Non-pigmented ciliary epithelial cell (primary cell): ENCODE measurements at regions not wholly inside any gene's neighbourhood (a gene's known extent, or its start where the extent isn't known, plus 50 kb on each side); places are given as distances from the start of the nearest gene placed in this dataset.
A peak's percentile ranks its signal among the peaks of the same experiment; 100 is the strongest.
"Not testable (repeated sequence)": the region's sequence is repeated elsewhere in the genome, so short reads cannot be mapped to it uniquely, and the experiment has no call there.

Experiments used
- DNase-seq: peaks from one replicate; pipeline ENCODE4 v3.0.0-alpha.2; 2010; ENCODE audit warnings: low read depth

DNA sequence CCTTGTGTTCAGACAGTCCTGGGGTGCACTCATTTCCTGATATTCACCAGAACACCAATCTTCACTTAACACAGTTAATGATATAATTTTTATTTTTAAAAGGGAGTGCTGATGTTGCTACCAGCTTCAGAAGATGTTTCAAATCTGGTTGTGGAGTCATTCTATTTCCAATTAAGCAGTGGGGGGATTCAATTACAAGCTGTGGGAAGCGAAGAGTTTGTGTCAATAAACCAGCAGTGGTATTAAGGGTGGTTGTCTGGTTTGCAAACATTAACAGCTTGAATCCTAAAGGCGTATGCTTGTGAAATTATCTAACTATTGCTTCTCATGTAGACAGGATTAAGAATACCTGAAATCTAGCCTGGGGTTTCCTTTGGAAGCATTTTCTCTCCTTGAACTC, 1637.5 kb upstream of the GOT2 start:
- no peak for DNase-seq

- DNase-seq = no peak
These were observed 1633.6 kb upstream of the GOT2 start for GRCh38 chr16:60367739-60368138.

- no peak for DNase-seq
These were observed 1629.5 kb upstream of the GOT2 start for GRCh38 chr16:60363566-60363965.

DNA sequence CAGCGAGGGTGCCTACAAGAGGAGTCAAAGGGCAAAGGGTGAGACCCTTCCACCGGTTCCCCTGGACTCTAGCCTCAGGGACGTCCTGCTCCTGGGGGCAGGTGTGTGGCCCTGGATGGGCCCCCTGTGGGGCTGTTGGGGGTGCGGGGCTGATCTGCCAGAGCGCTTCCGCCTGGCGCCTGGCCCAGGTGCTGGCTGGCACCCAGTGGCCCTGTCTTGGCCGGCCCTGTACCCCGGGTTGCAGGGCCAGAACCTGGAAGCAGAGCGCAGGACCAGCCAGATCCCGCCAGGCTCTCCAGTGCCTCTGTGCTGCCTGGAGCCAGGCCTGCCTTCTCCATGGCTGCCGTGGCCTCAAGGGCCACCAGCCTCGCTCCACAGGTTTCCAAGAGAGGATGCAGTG, 1625.8 kb upstream of the GOT2 start:
- DNase-seq = not testable (repeated sequence)

- not testable (repeated sequence) for DNase-seq
These were observed 1625.3 kb upstream of the GOT2 start for GRCh38 chr16:60359412-60359811.

- not testable (repeated sequence) for DNase-seq
These were observed 1623.9 kb upstream of the GOT2 start for GRCh38 chr16:60357876-60358522.

DNA sequence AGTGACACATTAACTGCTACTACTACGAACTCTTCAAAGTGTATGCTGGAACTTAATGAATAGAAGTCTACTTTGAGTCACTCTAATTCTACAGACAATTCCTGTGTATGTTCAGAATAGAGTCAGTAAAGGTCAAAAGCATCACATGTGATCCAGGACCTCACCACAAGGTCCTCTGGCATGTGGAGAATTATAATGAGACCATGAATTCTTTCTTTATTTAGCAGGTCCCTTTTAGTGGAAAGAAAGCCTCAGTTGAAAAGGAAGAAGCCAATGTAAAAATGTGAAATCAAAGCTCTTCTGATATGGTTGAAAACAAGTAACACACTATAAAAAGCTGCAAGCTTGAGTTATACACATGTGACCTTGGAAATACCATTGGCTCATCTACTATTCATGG, 1612.1 kb upstream of the GOT2 start:
- no peak for DNase-seq

DNA sequence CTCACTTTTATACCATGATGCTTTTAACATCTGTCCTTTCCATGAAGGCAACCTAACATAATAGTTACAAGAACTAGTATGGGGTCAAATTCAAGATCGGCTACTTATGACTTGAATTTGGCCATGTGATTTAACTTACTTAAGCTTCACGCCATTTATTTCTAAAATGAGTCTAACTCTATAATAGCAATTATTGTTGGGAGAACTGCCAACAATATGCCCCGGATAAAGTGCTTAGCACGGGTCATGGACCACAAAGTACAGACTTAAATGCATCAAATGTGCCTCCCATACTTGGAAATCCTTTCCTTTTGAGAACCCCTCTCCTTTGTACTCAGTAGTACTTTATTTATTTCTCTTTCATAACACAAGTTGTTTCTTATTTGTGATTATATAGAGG, 1603.6 kb upstream of the GOT2 start:
- no peak for DNase-seq

DNA sequence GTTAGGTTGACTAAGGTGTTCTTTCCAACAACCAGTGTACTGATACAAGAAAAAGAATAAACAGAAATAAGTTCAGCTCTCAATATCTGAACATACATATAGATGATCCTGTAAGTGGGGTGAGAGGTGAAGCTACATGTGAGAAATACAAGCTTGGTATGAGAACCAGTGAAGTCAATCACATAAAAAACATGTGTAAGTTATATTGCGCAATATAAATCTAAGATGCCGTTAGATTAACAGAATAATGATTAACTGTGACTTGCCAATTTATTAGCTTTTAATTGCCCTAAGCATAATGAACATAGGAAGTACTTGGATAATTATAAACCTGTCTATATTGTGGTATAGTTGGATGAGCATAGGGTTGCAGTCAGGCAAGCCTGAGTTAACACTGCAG, 1597.1 kb upstream of the GOT2 start:
- DNase-seq = no peak

DNA sequence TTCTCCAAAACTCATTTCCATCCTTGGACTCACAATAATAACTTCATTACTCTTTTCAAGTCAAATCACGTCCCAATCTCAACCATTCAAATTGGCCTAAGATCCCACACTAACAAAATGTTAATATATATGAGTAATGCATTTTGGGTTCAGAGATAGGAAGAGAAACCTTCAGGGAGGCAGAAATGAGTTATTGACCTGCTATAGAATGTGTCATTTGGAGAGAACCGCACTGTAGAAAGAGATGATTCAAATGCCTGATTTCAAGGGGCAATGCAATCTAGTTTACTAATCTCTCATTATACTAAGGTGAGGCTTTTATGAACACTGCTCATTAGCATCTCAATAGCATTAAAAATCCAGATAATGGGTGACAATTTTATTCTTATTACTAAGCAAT, 1595.0 kb upstream of the GOT2 start:
- peak; percentile 5 for DNase-seq

DNA sequence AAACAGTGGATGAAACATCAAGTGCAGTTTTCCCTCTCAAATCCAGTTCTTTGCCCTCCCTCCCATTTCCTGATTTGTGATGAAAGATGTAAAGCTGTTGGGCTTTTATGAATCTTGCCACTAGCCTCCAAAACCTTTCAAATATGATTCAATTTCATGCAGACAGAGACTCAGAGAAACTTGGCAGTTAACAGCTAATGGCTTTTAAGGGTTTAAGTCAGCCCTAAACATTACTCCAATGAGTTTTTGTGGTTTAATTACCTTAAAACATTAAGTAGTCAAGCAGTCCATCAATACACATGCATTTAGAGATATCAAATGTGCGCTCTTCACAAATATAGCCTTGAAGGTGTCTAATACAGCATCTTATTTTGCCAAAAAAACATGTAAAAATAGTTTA, 1594.0 kb upstream of the GOT2 start:
- DNase-seq = no peak

DNA sequence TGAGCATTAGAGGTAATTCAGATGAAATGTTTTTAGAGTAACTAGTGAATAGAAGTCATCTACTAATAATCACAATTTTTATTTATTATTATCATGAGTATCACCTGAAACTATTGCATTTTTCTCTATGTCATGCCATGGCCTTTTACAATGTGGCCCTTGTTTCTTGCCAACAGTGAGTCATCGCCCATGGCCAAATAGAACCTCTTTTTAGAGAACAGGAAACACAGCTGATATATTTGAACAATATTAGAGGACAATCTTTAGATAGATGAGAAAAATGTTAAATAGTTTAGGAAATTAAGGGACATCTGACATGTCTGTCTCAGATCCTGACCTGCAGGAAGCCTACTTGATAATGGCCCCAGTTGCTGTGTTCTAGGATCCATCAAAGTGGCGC, 1584.4 kb upstream of the GOT2 start:
- no peak for DNase-seq

DNA sequence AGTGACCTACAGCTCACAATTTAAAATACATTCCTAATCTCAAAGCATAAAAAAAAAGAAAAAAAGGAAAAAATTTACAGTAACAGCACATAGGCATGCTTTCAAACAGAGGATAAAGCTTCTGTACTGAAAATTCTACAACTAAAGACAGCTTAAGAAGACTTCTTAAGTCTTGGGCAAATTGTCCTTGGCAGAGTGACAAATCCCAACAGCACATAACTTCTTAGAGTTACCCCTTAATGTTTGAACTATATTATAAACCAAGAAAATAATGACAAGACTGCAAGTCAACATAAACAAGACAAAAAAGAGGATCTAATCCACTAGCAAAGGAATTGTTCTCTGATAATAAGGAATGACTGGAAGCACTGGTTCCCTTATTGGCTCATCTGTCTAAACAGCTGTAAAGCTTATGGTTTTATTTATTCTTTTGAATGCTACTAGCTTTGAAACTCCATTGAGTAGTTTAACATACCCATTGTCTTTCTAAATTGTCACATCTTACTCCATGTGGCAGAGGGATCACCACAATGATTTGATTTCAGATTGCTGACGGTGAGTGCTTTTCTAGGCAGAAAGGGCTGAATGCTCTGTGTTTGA, 1576.8 kb upstream of the GOT2 start:
- DNase-seq = no peak

DNA sequence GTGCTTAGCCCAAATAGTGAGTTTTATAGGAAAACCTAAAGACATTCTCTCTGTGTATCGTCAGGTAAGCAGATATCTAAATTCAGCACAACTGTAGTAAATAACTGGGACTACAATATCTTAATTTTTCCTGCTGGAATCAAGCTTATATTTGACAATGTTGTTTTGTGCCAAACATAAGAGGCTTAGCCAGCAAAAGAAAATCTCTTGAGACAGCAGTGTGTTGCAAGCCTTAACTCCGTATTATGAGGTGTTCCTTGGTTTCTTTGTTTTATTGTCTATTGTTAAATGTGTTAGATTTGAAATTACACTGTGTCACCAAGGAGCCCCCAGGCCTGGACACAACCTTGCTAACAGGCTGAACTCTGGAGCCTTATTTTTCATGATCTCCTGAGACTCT, 1570.6 kb upstream of the GOT2 start:
- DNase-seq = no peak

DNA sequence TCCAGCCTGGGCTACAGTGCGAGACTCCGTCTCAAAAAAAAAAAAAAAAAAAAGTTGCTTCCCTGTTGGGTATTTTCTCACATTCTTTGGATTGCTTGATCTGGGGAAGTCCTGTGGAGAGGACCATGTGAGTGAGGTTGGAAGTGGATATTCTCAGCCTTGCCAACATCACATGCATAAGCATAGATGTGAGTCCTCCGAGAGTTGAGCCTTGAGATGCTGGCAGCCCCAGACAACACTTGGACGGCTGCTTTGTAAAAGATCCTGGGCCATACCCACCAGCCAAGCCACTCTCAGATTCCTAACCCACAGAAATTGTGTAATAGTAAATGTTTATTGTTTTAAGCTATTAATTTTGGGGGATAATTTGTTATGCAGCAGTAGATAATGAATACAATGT, 1570.0 kb upstream of the GOT2 start:
- DNase-seq = no peak

GRCh38 chr16:60302676-60303075, 1568.6 kb upstream of the GOT2 start:
- no peak for DNase-seq

GRCh38 chr16:60302261-60302660, 1568.1 kb upstream of the GOT2 start:
- no peak for DNase-seq

GRCh38 chr16:60299241-60299776, 1565.2 kb upstream of the GOT2 start:
- no peak for DNase-seq

DNA sequence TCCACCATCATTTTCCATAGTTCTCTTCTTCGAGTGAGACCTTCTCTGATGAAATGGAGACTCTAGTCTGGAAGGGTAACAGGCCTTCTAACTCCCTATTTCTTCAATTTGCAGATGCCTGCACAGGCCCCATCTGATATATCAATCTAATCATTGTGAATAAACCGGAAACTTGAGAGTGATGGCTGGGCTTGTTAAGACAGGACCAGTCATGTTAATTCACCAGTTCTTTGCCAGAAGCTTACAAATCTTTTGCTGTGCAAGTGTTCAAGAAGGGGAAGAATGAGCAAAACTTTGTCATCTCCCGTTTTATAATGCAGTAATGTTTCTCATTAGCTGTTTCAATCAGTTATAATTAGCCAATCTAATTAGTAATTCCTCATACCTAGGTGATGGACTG, 1561.3 kb upstream of the GOT2 start:
- no peak for DNase-seq

GRCh38 chr16:60285794-60286193, 1551.7 kb upstream of the GOT2 start:
- no peak for DNase-seq

GRCh38 chr16:60279061-60279665, 1545.0 kb upstream of the GOT2 start:
- DNase-seq = no peak

DNA sequence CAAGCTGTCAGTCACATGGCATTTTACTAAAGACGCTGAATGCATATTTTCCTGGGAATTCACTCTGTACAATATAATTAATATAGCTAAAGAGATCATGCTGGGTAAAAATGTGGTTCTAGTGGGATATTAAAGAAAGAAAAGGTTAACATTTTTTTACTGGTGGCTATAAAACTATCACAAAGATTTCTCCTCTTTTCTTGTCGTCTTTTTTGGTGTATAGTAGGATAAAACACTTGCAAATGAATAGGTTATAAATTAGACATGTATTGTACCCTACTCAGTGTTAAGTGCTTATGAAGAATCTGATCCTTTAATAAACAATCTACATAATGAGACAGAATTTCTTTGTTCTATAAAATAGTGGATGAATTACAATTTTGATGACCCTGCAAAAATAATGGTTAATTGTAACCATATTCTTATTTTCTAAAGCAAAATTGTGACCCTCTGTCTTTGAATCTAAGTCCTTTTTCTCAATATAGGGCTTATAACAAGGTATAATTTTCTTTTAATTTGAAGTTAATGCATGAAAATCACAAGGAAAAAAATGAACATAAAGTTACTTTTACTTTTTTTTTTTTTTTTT, 1540.4 kb upstream of the GOT2 start:
- no peak for DNase-seq

DNA sequence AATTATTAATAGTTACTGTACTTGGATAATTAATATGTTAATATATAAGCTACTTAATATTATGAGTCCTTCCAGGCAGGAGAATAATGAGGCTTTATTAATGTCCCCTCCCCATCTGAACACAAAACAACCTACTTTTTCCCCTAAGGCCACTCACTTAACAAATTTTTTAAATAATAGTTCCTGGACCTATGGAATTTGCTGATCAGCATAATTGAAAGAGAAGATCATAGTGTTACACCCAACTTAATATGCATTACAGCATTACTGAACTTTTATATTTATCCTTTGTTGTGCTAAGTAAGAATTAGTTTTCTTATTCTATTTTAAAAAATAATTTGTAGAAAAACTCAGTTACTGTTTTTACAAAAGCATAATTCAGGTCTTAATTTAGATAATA, 1537.7 kb upstream of the GOT2 start:
- DNase-seq = no peak
